GM19099 (cell line): ENCODE measurements at regions not wholly inside any gene's neighbourhood (a gene's known extent, or its start where the extent isn't known, plus 50 kb on each side); places are given as distances from the start of the nearest gene placed in this dataset.
A peak's percentile ranks its signal among the peaks of the same experiment; 100 is the strongest.

Source experiments
- POLR2A ChIP-seq: IDR thresholded peaks from 3 replicates; pipeline ENCODE4 v1.6.1; 2011; ENCODE audit warnings: low read depth; ENCODE audit not compliant: insufficient read length; ENCODE audit errors: extremely low read depth

GRCh38 chr13:73355134-73355533 lies 296.3 kb downstream of the KLF5 start:
- no peak for TF ChIP-seq POLR2A

- TF ChIP-seq POLR2A = no peak
Measured at GRCh38 chr13:73351730-73352129, 292.9 kb downstream of the KLF5 start.

- TF ChIP-seq POLR2A = no peak
Measured at GRCh38 chr13:73341748-73342147, 282.9 kb downstream of the KLF5 start.

GRCh38 chr13:73340069-73340468 lies 281.3 kb downstream of the KLF5 start:
- TF ChIP-seq POLR2A = no peak

- TF ChIP-seq POLR2A = no peak
Measured at GRCh38 chr13:73339086-73339485, 280.3 kb downstream of the KLF5 start.

- no peak for TF ChIP-seq POLR2A
Measured at GRCh38 chr13:73338389-73338788, 279.6 kb downstream of the KLF5 start.

- TF ChIP-seq POLR2A = no peak
Measured at GRCh38 chr13:73337532-73337931, 278.7 kb downstream of the KLF5 start.

- TF ChIP-seq POLR2A = no peak
Measured at GRCh38 chr13:73336773-73337172, 278.0 kb downstream of the KLF5 start.

GRCh38 chr13:73335944-73336343 lies 277.1 kb downstream of the KLF5 start:
- no peak for TF ChIP-seq POLR2A

GRCh38 chr13:73335210-73335609 lies 276.4 kb downstream of the KLF5 start:
- TF ChIP-seq POLR2A = no peak

- no peak for TF ChIP-seq POLR2A
Measured at GRCh38 chr13:73334445-73334844, 275.6 kb downstream of the KLF5 start.

- TF ChIP-seq POLR2A = no peak
Measured at GRCh38 chr13:73331556-73331955, 272.8 kb downstream of the KLF5 start.

- TF ChIP-seq POLR2A = no peak
Measured at GRCh38 chr13:73329355-73329754, 270.6 kb downstream of the KLF5 start.

GRCh38 chr13:73327579-73327978 lies 268.8 kb downstream of the KLF5 start:
- TF ChIP-seq POLR2A = no peak

GRCh38 chr13:73325723-73326558 lies 267.1 kb downstream of the KLF5 start:
- TF ChIP-seq POLR2A = peak; percentile 5

- TF ChIP-seq POLR2A = no peak
Measured at GRCh38 chr13:73324842-73325722, 266.3 kb downstream of the KLF5 start.
